Tibial artery (tissue), 4 donors: ENCODE measurements at regions not wholly inside any gene's neighbourhood (a gene's known extent, or its start where the extent isn't known, plus 50 kb on each side); places are given as distances from the start of the nearest gene placed in this dataset.

Source experiments
- DNase-seq, 2 donors: peaks; one replicate each; pipeline ENCODE4 v3.0.0-alpha.2; 2019
- H3K27ac ChIP-seq, 2 donors: fragments of 200-600 bp; sonication (generic) in 1 of 2; 1 replicate in 1 of 2; 2 replicates in 1 of 2; pipeline ENCODE4 v1.5.1; 2018 to 2019; ENCODE audit warnings: mild to moderate bottlenecking in 1 of 2
- H3K27me3 ChIP-seq, 2 donors: fragments of 200-600 bp; sonication (generic) in 1 of 2; one replicate each; pipeline versions ENCODE4 v1.5.1 to v1.6.0; 2016 to 2019
- H3K36me3 ChIP-seq, 3 donors: fragments of 200-600 bp; sonication (generic) in 2 of 3; one replicate each; pipeline ENCODE4 v1.5.1; 2016 to 2019; ENCODE audit warnings: mild to moderate bottlenecking in 2 of 3
- H3K4me1 ChIP-seq, 4 donors: fragments of 200-600 bp; sonication (generic) in 2 of 4; 1 replicate in 3 of 4; 2 replicates in 1 of 4; pipeline ENCODE4 v1.5.1; 2016 to 2019
- H3K4me3 ChIP-seq, 2 donors: fragments of 200-600 bp; sonication (generic) in 1 of 2; 1 replicate in 1 of 2; 2 replicates in 1 of 2; pipeline ENCODE4 v1.5.1; 2018 to 2019; ENCODE audit warnings: mild to moderate bottlenecking in 2 of 2
- H3K9me3 ChIP-seq, 3 donors: fragments of 200-600 bp; sonication (generic) in 1 of 3; one replicate each; pipeline ENCODE4 v1.5.1; 2016 to 2019
- intact Hi-C: fragments of 100-400 bp; cut with DNase I; formaldehyde crosslinking; loops from one replicate; pipeline ENCODE4 v1.15.0; 2023; ENCODE audit warnings: low total_unique reads
- TF ChIP-seq, protein P1 (sequence below), 2 experiments: fragments of 200-600 bp in 1 of 2; fragments of 450-650 bp in 1 of 2; IDR thresholded peaks; one replicate each; pipeline ENCODE4 v1.5.1; 2017 to 2019; ENCODE audit warnings: antibody characterized with exemption in 2 of 2, mild to moderate bottlenecking in 1 of 2, moderate library complexity in 1 of 2

GRCh38 chr1:14296795-14297194, 301.7 kb upstream of the KAZN start:
- Histone ChIP-seq H3K4me3 (no peak overlapping the region), H3K4me1 (no peaks in the 10 kb centered on the region), H3K9me3 (no peaks in the 10 kb centered on the region), H3K27ac (no peak overlapping the region), H3K36me3 (no peaks in the 10 kb centered on the region), H3K27me3 (peaks cover 0 to 10% of the 10 kb centered on the region in 2 donors)
- intact Hi-C loops = no loop called here
- DNase-seq = no peak
- TF ChIP-seq, protein P1, sequence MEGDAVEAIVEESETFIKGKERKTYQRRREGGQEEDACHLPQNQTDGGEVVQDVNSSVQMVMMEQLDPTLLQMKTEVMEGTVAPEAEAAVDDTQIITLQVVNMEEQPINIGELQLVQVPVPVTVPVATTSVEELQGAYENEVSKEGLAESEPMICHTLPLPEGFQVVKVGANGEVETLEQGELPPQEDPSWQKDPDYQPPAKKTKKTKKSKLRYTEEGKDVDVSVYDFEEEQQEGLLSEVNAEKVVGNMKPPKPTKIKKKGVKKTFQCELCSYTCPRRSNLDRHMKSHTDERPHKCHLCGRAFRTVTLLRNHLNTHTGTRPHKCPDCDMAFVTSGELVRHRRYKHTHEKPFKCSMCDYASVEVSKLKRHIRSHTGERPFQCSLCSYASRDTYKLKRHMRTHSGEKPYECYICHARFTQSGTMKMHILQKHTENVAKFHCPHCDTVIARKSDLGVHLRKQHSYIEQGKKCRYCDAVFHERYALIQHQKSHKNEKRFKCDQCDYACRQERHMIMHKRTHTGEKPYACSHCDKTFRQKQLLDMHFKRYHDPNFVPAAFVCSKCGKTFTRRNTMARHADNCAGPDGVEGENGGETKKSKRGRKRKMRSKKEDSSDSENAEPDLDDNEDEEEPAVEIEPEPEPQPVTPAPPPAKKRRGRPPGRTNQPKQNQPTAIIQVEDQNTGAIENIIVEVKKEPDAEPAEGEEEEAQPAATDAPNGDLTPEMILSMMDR (IDR thresholded peaks at IDR 0.05) = no peak

GRCh38 chr1:14297356-14297755, 301.1 kb upstream of the KAZN start:
- Histone ChIP-seq H3K36me3 (no peaks in the 10 kb centered on the region), H3K27ac (no peak overlapping the region), H3K9me3 (no peaks in the 10 kb centered on the region), H3K4me1 (no peaks in the 10 kb centered on the region), H3K4me3 (no peak overlapping the region), H3K27me3 (peaks cover 0 to 6% of the 10 kb centered on the region in 2 donors)
- DNase-seq = no peak
- intact Hi-C loops = no loop called here
- TF ChIP-seq, protein P1 (IDR thresholded peaks at IDR 0.05) = no peak

DNA sequence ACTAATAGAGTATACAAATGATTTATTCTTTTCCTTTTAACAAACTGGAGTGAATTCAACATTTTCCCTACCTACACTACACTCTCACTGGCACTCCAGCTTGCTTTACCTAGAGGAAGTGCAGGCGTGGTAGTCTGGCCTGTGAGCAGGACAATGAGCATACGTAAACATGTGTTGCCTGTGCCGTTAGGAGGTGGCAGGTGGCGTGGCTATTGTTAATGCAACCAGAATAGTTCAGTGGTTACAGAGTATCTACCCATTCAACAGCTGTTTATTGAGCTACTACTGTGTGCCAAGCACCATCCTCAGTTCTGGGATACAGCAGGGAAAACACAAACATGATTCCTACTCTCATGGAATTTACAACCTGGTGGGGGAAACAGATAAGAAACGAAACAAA, 299.7 kb upstream of the KAZN start:
- intact Hi-C loops = no loop called here
- TF ChIP-seq, protein P1 (IDR thresholded peaks at IDR 0.05) = no peak
- Histone ChIP-seq H3K4me1 (peaks cover 0 to 3% (median 0%) of the 10 kb centered on the region in 4 donors), H3K27ac (no peak overlapping the region), H3K27me3 (peaks cover 0 to 3% of the 10 kb centered on the region in 2 donors), H3K9me3 (no peaks in the 10 kb centered on the region), H3K36me3 (no peaks in the 10 kb centered on the region), H3K4me3 (no peak overlapping the region)
- no peak for DNase-seq

GRCh38 chr1:14300991-14301703, 297.3 kb upstream of the KAZN start:
- no peak overlapping the region for H3K4me3 ChIP-seq
- DNase-seq = no peak
- peaks cover 0 to 16% (median 4%) of the 10 kb centered on the region in 4 donors for H3K4me1 ChIP-seq
- H3K27me3 ChIP-seq = peaks cover 0 to 3% of the 10 kb centered on the region in 2 donors
- intact Hi-C loops = no loop called here
- no peaks in the 10 kb centered on the region for H3K9me3 ChIP-seq
- TF ChIP-seq, protein P1 (IDR thresholded peaks at IDR 0.05) = no peak
- no peaks in the 10 kb centered on the region for H3K36me3 ChIP-seq
- H3K27ac ChIP-seq = no peak overlapping the region

DNA sequence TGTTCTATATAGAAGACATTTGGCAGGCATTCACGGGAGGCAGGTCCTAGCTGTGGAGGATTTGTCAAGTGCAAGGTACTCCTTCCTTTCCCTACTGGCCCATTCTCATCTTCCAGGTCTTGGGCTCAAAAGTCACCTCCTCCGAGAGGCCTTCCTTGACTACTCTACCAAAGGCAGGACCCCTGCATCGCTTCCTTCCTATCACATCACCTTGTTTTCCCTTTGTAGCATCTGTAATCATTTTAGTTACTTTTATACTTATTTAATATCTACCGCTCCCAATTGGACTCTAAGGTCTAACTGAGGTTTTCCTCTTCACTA, 296.8 kb upstream of the KAZN start:
- H3K36me3 ChIP-seq = no peaks in the 10 kb centered on the region
- H3K27me3 ChIP-seq = peaks cover 0 to 3% of the 10 kb centered on the region in 2 donors
- TF ChIP-seq, protein P1 (IDR thresholded peaks at IDR 0.05) = no peak
- intact Hi-C loops = no loop called here
- no peak overlapping the region for H3K4me3 ChIP-seq
- no peak for DNase-seq
- no peak overlapping the region for H3K27ac ChIP-seq
- peaks cover 0 to 16% (median 4%) of the 10 kb centered on the region in 4 donors for H3K4me1 ChIP-seq
- H3K9me3 ChIP-seq = no peaks in the 10 kb centered on the region
